CD4-positive, alpha-beta T cell treated with Interferon alpha-2 for 1 hour (primary cell): ENCODE measurements at regions not wholly inside any gene's neighbourhood (a gene's known extent, or its start where the extent isn't known, plus 50 kb on each side); places are given as distances from the start of the nearest gene placed in this dataset.
"Not testable (repeated sequence)": the region's sequence is repeated elsewhere in the genome, so short reads cannot be mapped to it uniquely, and the experiment has no call there.

Experiments
- DNase-seq, 2 donors: peaks; one replicate each; pipeline ENCODE4 v3.0.0-alpha.2; 2020 to 2022

GRCh38 chr16:50497592-50497991, 50.6 kb upstream of the NKD1 start:
- DNase-seq, result no peak

GRCh38 chr16:50496990-50497389, 51.2 kb upstream of the NKD1 start:
- no peak for DNase-seq

GRCh38 chr16:50495673-50496072, 52.5 kb upstream of the NKD1 start:
- no peak for DNase-seq

GRCh38 chr16:50494501-50495491, 53.4 kb upstream of the NKD1 start:
- DNase-seq, result no peak

- no peak for DNase-seq
Observed at GRCh38 chr16:50491516-50491915, 56.7 kb upstream of the NKD1 start.

- DNase-seq, result no peak
Observed at GRCh38 chr16:50490828-50491227, 57.4 kb upstream of the NKD1 start.

GRCh38 chr16:50489182-50489581, 59.0 kb upstream of the NKD1 start:
- no peak for DNase-seq

- no peak for DNase-seq
Observed at GRCh38 chr16:50487528-50487927, 60.7 kb upstream of the NKD1 start.

GRCh38 chr16:50486162-50486561, 62.0 kb upstream of the NKD1 start:
- DNase-seq, result not testable (repeated sequence)

GRCh38 chr16:50485232-50485631, 63.0 kb upstream of the NKD1 start:
- DNase-seq, result no peak

GRCh38 chr16:50482271-50482670, 65.9 kb upstream of the NKD1 start:
- DNase-seq, result no peak

GRCh38 chr16:50480206-50480605, 68.0 kb upstream of the NKD1 start:
- DNase-seq, result no peak

GRCh38 chr16:50479771-50480170, 68.4 kb upstream of the NKD1 start:
- DNase-seq, result no peak

- DNase-seq, result no peak
Observed at GRCh38 chr16:50478773-50479149, 69.4 kb upstream of the NKD1 start.

GRCh38 chr16:50478075-50478772, 70.0 kb upstream of the NKD1 start:
- no peak for DNase-seq

GRCh38 chr16:50476486-50477255, 71.5 kb upstream of the NKD1 start:
- no peak for DNase-seq

GRCh38 chr16:50475170-50475569, 73.0 kb upstream of the NKD1 start:
- no peak for DNase-seq

GRCh38 chr16:50474138-50474537, 74.1 kb upstream of the NKD1 start:
- no peak for DNase-seq

- no peak for DNase-seq
Observed at GRCh38 chr16:50473356-50473945, 74.7 kb upstream of the NKD1 start.

GRCh38 chr16:50472472-50472871, 75.7 kb upstream of the NKD1 start:
- DNase-seq, result no peak

GRCh38 chr16:50470687-50471086, 77.5 kb upstream of the NKD1 start:
- no peak for DNase-seq

GRCh38 chr16:50469744-50470321, 78.4 kb upstream of the NKD1 start:
- DNase-seq, result no peak
